Psoas muscle (tissue), 7 donors: ENCODE measurements at regions not wholly inside any gene's neighbourhood (a gene's known extent, or its start where the extent isn't known, plus 50 kb on each side); places are given as distances from the start of the nearest gene placed in this dataset.

Experiments
- ATAC-seq, 4 donors: fragments of 200-7000 bp; cut with Tn5 transposase; one replicate each; pipeline ENCODE4 v1.9.1; 2020; ENCODE audit warnings: moderate library complexity in 3 of 4, mild to moderate bottlenecking in 2 of 4
- DNase-seq, 2 donors: peaks; one replicate each; pipeline ENCODE4 v3.0.0-alpha.2; 2020
- H3K27ac ChIP-seq: fragments of 200-600 bp; one replicate; pipeline ENCODE4 v1.8.0; 2022
- H3K27me3 ChIP-seq, 3 donors: fragments of 200-600 bp in 1 of 3; one replicate each; pipeline versions ENCODE4 v1.6.1 to v1.8.0; 2013 to 2022; ENCODE audit warnings: low read length in 2 of 3, mild to moderate bottlenecking in 2 of 3, moderate library complexity in 1 of 3; ENCODE audit not compliant: insufficient read depth in 3 of 3
- H3K36me3 ChIP-seq, 2 donors: fragments of 200-600 bp in 1 of 2; one replicate each; pipeline versions ENCODE4 v1.6.1 to v1.8.0; 2013 to 2022; ENCODE audit warnings: low read depth in 1 of 2, mild to moderate bottlenecking in 1 of 2, moderate library complexity in 1 of 2; ENCODE audit not compliant: insufficient read depth in 1 of 2
- H3K4me1 ChIP-seq: fragments of 200-600 bp; one replicate; pipeline ENCODE4 v1.8.0; 2022
- H3K4me3 ChIP-seq: fragments of 200-600 bp; one replicate; pipeline ENCODE4 v1.8.0; 2022; ENCODE audit warnings: mild to moderate bottlenecking
- H3K9me3 ChIP-seq: fragments of 200-600 bp; one replicate; pipeline ENCODE4 v1.8.0; 2022
- WGBS, 3 donors: extraction: QIAGEN DNeasy Blood & Tissue Kit; methylation state at CpG; one replicate each; pipeline versions ENCODE4 v1.1.6 to v1.1.7; 2013; 5-methylcytosine and 5-hydroxymethylcytosine counted together
- intact Hi-C, 2 donors: fragments of 100-400 bp; cut with DNase I; formaldehyde crosslinking; loops; one replicate each; pipeline versions ENCODE4 v1.11.0 to v1.14.2; 2022
- TF ChIP-seq, protein P1 (sequence below): fragments of 200-600 bp; IDR thresholded peaks from one replicate; pipeline ENCODE4 v1.8.0; 2022; ENCODE audit warnings: antibody characterized with exemption
- donor health status: healthy with polysubstance abuse.
- donor health status: DM: no; HTN: no; CAD: no; lungs with moderate emphysema.
- donor health status: Bipolar disorder and iron deficiency.
- donor health status: healthy.
- donor health status: DM: yes; HTN: yes; CAD: no.
- donor health status: DM: no; HTN: no; CAD: no.
- donor health status: DM: yes; HTN: yes; CAD: no.

DNA sequence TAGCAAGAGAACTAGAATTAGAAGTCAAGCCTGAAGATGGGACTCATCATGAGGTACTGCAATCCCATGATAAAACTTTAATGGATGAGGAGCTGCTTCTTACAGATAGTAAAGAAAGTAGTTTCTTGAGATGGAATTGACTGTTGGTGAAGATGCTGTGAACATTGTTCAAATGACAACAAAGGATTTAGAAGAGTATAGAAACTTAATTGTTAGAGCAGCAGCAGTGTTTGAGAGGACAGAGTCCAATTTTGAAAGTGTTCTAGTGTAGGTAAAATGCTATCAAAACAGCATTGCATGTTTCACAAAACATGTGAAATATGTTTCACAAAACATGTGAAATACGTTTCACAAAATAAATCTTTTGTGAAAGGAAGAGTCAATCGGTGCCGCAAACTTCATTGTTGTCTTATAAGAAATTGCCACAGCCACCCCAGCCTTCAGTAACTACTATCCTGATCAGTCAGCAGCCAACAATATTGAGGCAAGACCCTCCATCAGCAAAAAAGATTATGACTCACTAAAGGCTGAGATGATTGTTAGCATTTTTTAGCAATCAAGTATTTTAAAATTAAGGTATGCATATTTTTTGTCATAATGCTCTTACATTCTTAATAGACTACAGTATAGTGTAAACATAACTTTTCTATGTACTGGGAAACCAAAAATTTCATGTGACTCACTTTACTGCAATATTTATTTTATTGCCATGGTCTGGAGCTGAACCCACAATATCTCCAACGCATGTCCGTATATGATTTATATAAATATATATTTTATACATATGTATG lies 173.4 kb upstream of the BMP4 start:
- Histone ChIP-seq H3K36me3 (no peaks in the 10 kb centered on the region), H3K4me1 (no peaks in the 10 kb centered on the region), H3K4me3 (no peak overlapping the region), H3K9me3 (no peaks in the 10 kb centered on the region), H3K27me3 (no peaks in the 10 kb centered on the region), H3K27ac (no peak overlapping the region)
- TF ChIP-seq, protein P1, sequence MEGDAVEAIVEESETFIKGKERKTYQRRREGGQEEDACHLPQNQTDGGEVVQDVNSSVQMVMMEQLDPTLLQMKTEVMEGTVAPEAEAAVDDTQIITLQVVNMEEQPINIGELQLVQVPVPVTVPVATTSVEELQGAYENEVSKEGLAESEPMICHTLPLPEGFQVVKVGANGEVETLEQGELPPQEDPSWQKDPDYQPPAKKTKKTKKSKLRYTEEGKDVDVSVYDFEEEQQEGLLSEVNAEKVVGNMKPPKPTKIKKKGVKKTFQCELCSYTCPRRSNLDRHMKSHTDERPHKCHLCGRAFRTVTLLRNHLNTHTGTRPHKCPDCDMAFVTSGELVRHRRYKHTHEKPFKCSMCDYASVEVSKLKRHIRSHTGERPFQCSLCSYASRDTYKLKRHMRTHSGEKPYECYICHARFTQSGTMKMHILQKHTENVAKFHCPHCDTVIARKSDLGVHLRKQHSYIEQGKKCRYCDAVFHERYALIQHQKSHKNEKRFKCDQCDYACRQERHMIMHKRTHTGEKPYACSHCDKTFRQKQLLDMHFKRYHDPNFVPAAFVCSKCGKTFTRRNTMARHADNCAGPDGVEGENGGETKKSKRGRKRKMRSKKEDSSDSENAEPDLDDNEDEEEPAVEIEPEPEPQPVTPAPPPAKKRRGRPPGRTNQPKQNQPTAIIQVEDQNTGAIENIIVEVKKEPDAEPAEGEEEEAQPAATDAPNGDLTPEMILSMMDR = no peak
- no peak for ATAC-seq
- 76 to 78% (median 77%) methylated on average over 5 of the region's 5 CpGs for WGBS, 3 donors
- intact Hi-C loops = no loop called here
- DNase-seq = no peak

DNA sequence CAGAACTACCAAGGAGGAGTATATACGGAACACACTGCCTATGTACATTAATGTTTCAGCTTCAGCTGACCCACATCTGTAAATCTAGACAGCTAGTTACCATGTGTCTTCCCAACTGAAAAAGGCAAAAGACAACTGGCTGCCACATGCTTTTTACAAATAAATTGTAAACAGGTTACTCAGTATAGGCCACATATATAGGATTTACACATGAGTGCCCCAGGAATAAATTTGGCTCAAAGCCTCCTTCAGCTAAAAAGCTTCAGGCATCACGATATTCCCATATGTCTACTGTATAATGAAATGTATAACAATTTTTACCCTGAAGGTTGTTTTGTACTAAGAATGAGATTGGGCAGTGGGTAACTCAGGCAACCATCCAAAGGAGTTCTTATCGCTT lies 175.9 kb upstream of the BMP4 start:
- no peak for DNase-seq
- 88 to 93% (median 90%) methylated on average over 3 of the region's 3 CpGs for WGBS, 3 donors

GRCh38 chr14:54133896-54134295 lies 177.3 kb upstream of the BMP4 start:
- H3K4me3 ChIP-seq = no peak overlapping the region
- WGBS, 3 donors = 75 to 86% (median 79%) methylated on average over 3 of the region's 3 CpGs
- ATAC-seq (no peak), DNase-seq (no peak)
- no peaks in the 10 kb centered on the region for H3K27me3 ChIP-seq
- no peaks in the 10 kb centered on the region for H3K36me3 ChIP-seq
- TF ChIP-seq, protein P1 = no peak
- no peaks in the 10 kb centered on the region for H3K4me1 ChIP-seq
- intact Hi-C loops = no loop called here
- H3K9me3 ChIP-seq = no peaks in the 10 kb centered on the region
- H3K27ac ChIP-seq = no peak overlapping the region

More for the DNA sequence above, 175.9 kb upstream of the BMP4 start:
- TF ChIP-seq, protein P1 = no peak
- H3K4me3 ChIP-seq = no peak overlapping the region
- intact Hi-C loops = no loop called here
- H3K4me1 ChIP-seq = no peaks in the 10 kb centered on the region
- ATAC-seq = no peak
- H3K27me3 ChIP-seq = no peaks in the 10 kb centered on the region
- no peak overlapping the region for H3K27ac ChIP-seq
- no peaks in the 10 kb centered on the region for H3K9me3 ChIP-seq
- H3K36me3 ChIP-seq = no peaks in the 10 kb centered on the region

DNA sequence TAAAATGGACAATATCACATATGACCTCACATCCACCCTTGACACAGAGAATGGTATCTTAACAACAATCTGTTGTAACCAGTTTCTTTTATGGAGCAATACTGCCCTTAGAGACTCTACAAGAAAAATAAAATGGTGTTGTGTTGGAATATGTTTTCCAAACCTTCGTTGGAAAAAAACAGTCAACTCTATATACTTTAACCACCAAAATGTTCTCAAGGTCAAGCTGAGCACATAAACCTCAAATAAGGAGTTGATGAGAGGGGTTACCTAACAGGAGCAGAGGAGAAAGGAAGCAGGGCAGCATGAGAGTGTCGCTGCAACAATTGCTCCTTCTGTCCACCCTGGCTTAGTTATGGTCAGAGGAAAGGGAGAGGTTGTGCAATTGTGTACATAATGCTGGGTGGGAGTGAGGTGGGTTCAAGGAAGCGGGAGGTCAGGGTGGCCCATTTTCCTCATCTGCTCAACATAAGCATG lies 179.2 kb upstream of the BMP4 start:
- WGBS, 3 donors = 81 to 83% (median 83%) methylated on average over 3 of the region's 3 CpGs
- H3K9me3 ChIP-seq = no peaks in the 10 kb centered on the region
- H3K27ac ChIP-seq = no peak overlapping the region

More for the DNA sequence above, 179.2 kb upstream of the BMP4 start:
- H3K4me1 ChIP-seq = no peaks in the 10 kb centered on the region
- no peaks in the 10 kb centered on the region for H3K27me3 ChIP-seq
- ATAC-seq = no peak
- TF ChIP-seq, protein P1 = no peak
- no peak overlapping the region for H3K4me3 ChIP-seq
- intact Hi-C loops = no loop called here
- no peaks in the 10 kb centered on the region for H3K36me3 ChIP-seq
- no peak for DNase-seq
